NAMALWA (cell line): ENCODE measurements at regions not wholly inside any gene's neighbourhood (a gene's known extent, or its start where the extent isn't known, plus 50 kb on each side); places are given as distances from the start of the nearest gene placed in this dataset.

Source experiments
- DNase-seq: peaks from one replicate; pipeline ENCODE4 v3.0.0-alpha.2; 2015; ENCODE audit warnings: low spot score

DNA sequence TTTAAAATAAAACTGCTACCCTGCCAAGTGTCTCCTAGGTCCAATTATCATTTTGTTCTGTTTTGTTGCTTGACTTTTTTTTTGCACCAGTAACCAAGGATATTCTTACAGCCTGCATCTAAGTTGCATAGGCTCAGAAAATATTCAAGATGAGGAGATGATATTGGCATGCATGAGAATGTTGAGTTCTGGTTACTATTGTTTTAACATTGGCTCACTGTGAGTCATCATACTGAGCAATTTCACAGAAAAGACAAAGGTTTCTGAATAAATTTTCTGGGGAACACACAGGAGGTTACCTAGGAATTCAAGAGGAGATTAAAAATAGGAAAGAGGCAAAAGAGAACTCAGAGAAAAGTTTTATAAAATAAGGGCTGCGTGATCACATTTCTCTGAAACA, 84.8 kb upstream of the POU3F3 start:
- DNase-seq, result no peak

DNA sequence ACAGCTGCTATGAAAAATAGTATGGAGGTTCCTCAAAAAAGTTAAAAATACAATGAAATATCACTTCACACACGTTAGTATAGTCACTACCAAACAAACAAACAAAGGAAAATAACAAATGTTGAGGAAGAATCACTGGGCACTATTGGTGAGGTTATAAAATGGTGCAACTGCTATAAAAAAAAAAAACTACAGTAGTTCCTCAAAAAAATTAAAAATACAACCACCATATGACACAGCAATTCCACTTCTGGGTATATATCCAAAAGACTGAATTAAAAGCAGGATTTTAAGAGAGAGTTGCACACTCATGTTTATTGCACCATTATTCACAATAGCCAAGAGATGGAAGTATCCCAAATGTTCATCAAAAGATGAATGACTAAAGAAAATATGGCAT, 80.9 kb upstream of the POU3F3 start:
- no peak for DNase-seq

DNA sequence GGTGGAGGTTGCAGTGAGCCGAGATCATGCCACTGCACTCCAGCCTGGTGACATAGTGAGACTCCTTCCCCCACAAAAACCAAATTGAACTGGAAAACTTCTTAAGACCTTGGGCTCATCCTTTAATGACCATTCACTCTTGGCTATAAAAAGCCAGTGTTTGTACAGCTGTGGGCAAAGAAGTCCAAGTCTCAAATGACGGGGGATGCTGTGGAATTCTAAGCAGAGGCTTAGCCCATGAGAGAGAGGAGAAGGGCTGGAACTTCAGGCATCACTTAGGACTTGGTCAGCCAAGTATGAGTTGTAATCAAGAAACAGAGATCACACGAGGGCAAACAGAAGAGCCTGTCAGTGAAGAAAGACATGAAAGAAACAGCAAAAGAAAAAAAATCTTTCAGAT, 79.3 kb upstream of the POU3F3 start:
- no peak for DNase-seq

DNA sequence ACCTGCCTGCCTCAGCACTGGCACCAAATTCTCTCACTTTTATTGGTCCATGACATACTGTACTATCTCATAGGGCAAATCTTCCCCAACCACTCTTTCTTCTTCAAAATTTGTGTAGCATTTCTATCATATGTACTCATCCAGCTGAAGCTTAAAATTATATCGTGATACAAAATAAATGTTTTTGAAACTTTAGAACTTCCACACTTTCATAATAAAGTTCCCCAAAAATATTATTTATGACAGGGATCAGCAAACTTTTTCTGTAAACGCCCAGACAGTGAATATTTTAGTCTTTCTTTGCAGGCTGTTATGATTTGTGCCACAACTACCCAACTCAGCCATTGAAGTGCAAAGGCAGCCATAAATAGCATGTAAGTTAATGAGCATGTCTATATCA, 76.2 kb upstream of the POU3F3 start:
- DNase-seq, result no peak

DNA sequence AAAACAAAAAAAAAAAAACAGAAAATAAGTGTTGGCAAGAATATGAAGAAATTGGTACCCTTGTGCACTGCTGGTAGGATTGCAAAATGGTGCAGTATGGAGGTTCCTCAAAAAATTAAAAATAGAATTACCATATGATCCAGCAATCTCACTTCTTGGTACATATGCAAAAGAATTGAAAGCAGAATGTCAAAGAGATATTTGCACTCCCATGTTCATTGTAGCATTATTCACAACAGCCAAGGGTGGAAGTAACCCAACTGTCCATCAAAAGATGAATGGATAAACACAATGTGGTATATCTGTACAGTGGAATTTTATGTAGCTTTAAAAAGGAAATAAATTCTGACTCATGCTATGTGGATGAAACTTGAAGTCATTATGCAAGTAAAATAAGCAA, 72.8 kb upstream of the POU3F3 start:
- no peak for DNase-seq

DNA sequence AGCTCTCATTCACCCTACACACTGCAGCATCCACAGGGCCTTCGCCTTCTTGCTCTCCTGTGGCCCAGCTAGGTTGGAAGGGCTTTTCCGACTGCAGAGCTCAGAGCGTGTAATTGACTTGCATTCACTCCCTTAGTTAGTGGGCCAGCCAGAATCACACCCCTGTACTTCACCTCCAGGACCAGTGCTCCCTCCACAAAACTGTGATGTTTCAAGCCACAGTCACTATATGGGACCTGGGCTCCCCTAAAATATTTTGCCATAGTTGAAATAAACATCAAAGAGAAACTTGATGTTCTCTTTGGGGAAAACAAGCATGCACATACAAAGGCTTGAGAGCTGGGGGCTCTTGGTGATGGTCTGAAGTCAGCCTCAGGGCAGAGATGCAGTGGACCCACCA, 69.7 kb upstream of the POU3F3 start:
- DNase-seq, result no peak

DNA sequence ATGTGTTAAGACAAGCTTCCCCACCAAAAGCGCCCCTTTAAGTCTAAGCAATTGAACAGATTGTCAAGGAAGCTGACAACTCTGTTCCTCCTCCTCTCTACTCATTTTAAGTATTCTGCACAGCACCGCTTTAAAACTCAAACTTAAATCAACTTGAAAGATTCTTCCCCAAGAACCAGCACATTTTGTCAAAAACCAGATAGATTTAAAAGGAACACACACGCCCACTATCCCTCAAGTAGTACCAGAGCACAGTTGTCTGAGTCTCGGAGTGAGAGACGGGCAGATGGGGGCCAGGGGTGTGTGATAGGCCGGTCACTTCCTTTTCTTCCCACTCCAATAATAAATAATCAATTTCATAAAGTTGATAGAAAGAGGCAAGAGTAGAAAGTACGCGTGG, 67.7 kb upstream of the POU3F3 start:
- no peak for DNase-seq

DNA sequence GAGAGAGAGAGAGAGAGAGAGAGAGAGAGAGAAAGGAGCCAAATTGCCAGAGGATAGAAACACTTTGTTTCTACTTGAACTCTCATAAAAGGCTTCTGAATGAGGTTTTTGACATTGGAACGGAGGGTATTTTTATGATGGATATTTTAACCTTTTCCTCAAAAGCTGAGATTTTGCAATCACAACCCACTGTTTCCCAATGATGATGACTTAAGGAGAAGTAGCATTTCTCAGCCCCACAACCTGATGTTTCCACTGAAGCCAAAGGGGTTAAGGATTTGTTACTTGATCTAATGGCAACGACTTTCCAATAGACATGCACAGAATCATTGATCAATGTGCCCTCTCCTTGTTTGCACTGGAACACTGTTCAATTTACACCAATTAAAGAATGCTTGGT, 67.1 kb upstream of the POU3F3 start:
- DNase-seq, result no peak

DNA sequence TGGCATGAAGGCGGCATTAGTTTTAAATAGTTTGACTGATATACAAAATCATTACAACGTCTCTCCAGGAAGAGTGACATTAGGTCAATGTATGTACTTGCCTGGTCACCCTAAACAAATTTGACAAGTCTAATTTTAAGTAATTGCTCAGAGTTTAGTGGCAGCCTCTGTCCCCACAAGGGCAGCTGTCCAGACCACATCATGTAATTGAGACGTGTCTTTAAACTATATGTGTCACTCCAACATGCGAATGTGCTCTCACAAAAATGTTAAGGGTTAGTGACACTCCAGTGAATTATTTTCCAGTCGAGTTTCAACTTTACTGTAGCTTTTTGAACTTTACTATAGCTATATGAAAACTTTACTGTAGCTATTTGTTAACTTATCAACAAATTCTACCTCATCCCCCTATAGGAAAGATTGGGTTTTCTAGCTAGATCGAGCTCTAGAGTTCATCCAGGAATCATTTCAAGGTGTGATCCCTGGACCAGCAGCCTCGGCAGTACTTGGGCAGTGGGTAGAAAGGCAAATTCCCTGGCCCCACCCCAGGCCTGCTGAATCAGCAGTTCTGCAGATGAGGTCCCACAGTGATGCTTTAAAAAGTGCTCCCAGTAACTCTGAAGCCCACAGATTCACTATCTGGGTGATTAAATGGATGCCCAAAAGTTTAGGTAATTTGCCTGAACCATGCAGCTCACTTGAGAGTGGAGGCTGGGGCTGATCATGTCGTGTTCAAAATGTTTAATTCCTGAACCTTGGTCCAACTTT, 66.4 kb upstream of the POU3F3 start:
- no peak for DNase-seq

DNA sequence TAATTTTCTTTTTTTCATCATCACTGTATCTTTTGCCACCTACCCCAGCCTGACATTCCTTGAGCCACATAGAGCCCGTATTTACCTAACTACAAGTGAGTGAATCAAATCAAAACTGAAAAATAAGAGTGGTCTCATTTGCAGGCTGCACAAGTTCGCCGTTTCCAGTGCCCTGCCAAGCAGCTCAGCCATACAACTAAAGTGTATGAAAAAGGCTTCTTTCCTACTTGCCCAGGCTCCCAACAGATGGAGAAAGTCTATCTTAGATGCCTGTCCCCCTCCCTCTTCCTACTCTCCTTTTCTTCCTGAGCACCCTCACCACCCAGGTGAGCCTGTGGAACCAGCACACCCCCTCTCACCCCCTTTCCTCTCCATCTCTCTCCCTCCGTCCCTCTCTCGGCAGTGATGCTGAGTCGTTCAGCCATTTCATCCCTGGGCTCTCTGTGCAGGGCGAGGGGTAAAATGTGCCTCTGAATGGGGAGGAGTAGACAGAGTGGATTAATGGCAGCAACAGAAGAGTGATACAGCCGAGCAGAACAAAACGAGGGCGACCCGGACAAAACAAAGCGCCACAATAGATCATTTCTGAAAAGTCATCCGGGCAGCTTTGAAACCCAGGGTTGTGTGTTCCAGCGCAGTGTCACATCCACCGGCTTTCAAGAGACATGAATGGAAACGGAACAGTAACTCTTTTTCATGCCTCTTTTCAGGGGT, 65.0 kb upstream of the POU3F3 start:
- DNase-seq, result no peak

DNA sequence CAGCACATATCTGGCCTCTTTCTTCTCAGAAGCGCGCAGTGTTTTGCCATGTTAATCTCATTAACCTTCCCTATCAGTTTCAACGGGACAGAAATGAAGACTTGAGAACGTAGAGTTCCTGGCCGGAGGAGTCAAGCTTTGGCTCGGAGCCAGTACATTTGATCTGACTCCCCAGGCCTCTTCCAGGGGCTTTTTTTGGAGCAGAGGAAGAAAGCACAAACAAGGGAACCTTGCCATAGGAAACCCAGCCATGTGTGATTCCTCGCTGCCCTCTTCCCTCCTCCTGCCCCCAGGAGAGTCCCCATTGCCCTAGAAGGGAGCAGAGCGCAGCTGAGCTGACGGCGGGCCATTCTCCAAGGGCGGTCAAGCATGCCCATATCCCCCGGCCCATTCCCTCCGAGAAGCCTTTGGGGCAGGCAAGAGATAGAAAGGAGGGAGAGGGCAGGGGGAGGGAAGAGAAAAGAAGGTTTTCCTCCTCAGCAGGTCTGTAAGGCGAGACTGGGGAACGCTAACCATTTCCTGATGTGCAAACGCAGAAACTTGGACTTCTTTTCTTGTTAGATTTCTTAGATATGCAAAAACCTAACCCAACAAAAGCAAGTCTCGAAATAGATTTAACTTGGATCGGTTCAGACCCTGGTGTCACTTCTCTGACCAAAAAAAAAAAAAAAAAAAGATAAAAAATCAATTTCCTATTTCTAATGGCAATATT, 63.7 kb upstream of the POU3F3 start:
- no peak for DNase-seq

DNA sequence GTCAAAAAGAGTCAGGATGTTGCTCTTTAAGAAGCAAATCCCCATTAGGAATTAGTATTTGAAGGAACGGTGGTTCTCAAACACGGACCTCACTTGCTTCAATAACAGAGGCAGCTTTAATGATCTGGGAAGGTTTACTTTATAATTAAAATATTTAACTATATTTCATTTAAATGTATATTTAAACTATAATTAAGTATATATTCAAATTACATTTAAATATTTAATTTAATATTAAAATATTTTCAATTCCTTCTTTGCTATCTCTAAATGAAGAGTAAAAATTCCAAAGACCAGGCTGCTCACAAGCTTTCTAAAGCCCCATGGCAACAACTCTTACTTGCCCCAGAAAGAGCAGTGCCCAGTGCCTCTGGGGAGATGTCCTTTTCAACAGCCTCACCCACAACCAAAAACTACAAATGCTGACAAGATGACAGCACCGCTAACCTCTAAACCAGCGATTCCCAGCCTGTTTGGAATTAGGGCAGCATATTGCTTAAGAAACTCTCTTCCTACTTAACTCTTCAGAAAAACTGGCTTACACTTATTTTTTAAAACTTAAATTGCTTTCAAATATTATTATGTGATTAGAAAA, 62.9 kb upstream of the POU3F3 start:
- DNase-seq, result no peak

DNA sequence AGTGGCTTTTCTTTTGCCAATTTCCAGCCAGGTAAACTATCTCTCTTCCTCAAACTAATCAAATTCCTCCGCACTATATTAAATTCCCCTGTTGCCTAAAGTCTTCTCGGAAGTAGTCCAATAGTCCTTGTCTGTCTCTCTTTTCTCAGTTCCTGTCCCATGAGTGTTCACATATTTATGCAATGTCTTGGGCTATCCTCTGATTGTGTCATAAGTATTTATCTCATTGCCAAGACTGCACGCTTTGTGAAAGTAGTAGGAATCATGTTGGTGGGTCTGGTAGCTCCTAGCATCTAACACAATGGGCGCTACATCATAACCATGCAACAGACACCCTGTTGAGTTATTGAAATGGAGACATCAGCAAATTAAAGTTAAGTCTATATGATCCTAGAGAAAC, 59.9 kb upstream of the POU3F3 start:
- DNase-seq, result no peak

DNA sequence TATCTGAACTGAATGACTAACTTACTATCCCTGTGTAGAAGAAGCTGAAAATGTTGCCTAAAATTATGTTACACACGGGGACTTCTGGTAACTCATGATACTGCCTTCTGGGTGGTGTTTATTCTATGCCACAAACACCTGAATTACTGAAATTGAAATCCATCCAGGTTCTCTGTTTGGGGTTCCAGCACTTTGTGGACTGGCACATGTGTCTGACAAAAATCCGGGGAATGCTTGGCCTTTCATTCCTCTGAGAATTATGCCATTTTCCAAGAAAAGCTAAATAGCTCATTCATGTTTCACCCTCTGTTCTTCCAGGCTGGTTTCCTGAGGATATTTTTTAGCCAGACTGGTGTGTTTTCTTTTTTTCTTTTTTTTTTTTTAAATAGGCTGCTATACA, 59.5 kb upstream of the POU3F3 start:
- no peak for DNase-seq
